Keratinocyte (primary cell): ENCODE measurements at regions not wholly inside any gene's neighbourhood (a gene's known extent, or its start where the extent isn't known, plus 50 kb on each side); places are given as distances from the start of the nearest gene placed in this dataset.

ENCODE experiments used
- DNase-seq: peaks from one replicate; pipeline ENCODE4 v3.0.0-alpha.2; 2011; ENCODE audit warnings: low read depth, missing footprints, low spot score
- FAIRE-seq: peaks from 2 replicates; lab custom pipeline; 2011; peaks lifted over from hg19 to GRCh38; lab: Jason Lieb, UNC
- H2AFZ ChIP-seq: 2 replicates; pipeline ENCODE4 v1.6.0; 2012; ENCODE audit warnings: low read length, control low read depth, inconsistent platforms; ENCODE audit not compliant: control insufficient read depth
- H3K27ac ChIP-seq: 2 replicates; pipeline ENCODE4 v1.5.1; 2011; ENCODE audit warnings: low read length; ENCODE audit not compliant: control insufficient read depth, insufficient read depth
- H3K27me3 ChIP-seq: 3 replicates; pipeline ENCODE4 v1.6.0; 2011; ENCODE audit warnings: low read length; ENCODE audit not compliant: control insufficient read depth, insufficient read depth; ENCODE audit errors: extremely low read depth
- H3K36me3 ChIP-seq, 2 experiments: 2 replicates in 1 of 2; 3 replicates in 1 of 2; pipeline ENCODE4 v1.5.1; 2011; ENCODE audit warnings: low read length in 2 of 2, mild to moderate bottlenecking in 1 of 2; ENCODE audit not compliant: control insufficient read depth in 2 of 2, insufficient read depth in 2 of 2; ENCODE audit errors: extremely low read depth in 1 of 2
- H3K4me1 ChIP-seq: 3 replicates; pipeline ENCODE4 v1.5.1; 2011; ENCODE audit warnings: low read length; ENCODE audit not compliant: control insufficient read depth, insufficient read depth; ENCODE audit errors: extremely low read depth
- H3K4me2 ChIP-seq: 3 replicates; pipeline ENCODE4 v1.6.0; 2011; ENCODE audit warnings: low read depth, low read length; ENCODE audit not compliant: control insufficient read depth, insufficient read depth; ENCODE audit errors: extremely low read depth
- H3K4me3 ChIP-seq, 3 experiments: fragments of 200-600 bp in 1 of 3; sonication (generic) in 1 of 3; 2 replicates in 2 of 3; 3 replicates in 1 of 3; pipeline ENCODE4 v1.5.1; 2011 to 2016; ENCODE audit warnings: low read length in 3 of 3, mild to moderate bottlenecking in 3 of 3, control low read depth in 2 of 3, inconsistent platforms in 1 of 3, low read depth in 1 of 3, mixed read lengths in 1 of 3, mixed run types in 1 of 3, moderate library complexity in 1 of 3; ENCODE audit not compliant: control insufficient read depth in 2 of 3, insufficient read depth in 2 of 3; ENCODE audit errors: extremely low read depth in 1 of 3
- H3K79me2 ChIP-seq: 2 replicates; pipeline ENCODE4 v1.6.0; 2012; ENCODE audit warnings: low read length; ENCODE audit not compliant: control insufficient read depth, insufficient read depth
- H3K9ac ChIP-seq: 3 replicates; pipeline ENCODE4 v1.6.0; 2011; ENCODE audit warnings: low read length; ENCODE audit not compliant: control insufficient read depth, insufficient read depth; ENCODE audit errors: extremely low read depth
- H3K9me1 ChIP-seq: 3 replicates; pipeline ENCODE4 v1.6.0; 2011; ENCODE audit warnings: low read length; ENCODE audit not compliant: control insufficient read depth, insufficient read depth; ENCODE audit errors: extremely low read depth
- H3K9me3 ChIP-seq: 2 replicates; pipeline ENCODE4 v1.5.1; 2012; ENCODE audit warnings: low read depth, low read length; ENCODE audit not compliant: control insufficient read depth
- H4K20me1 ChIP-seq: 3 replicates; pipeline ENCODE4 v1.6.0; 2011; ENCODE audit warnings: low read length; ENCODE audit not compliant: control insufficient read depth, insufficient read depth; ENCODE audit errors: extremely low read depth
- CTCF ChIP-seq, 3 experiments: IDR thresholded peaks in 1 of 3; conservative IDR thresholded peaks in 1 of 3; optimal IDR thresholded peaks in 1 of 3; 2 replicates in 2 of 3; 3 replicates in 1 of 3; pipeline versions ENCODE3 to v1.5.1; 2011; ENCODE audit warnings: low read length in 3 of 3, mild to moderate bottlenecking in 3 of 3, moderate library complexity in 2 of 3, control low read depth in 1 of 3, inconsistent platforms in 1 of 3; ENCODE audit not compliant: insufficient read depth in 2 of 3; ENCODE audit errors: extremely low read depth in 1 of 3
- EZH2 ChIP-seq: IDR thresholded peaks from one replicate; pipeline ENCODE4 v1.6.1; 2012; ENCODE audit warnings: inconsistent platforms, mild to moderate bottlenecking, low read length, moderate library complexity
- dilution Hi-C: fragments of 300-500 bp; cut with MboI; formaldehyde crosslinking; loops from one replicate; pipeline ENCODE4 v1.7.0; 2020; ENCODE audit warnings: low sequenced_read_pairs; ENCODE audit not compliant: extremely low pct_ligation_motif_present

GRCh38 chr5:20470997-20471396 is 483.0 kb upstream of the CDH18 start:
- Histone ChIP-seq H3K9me1 (no peaks in the 10 kb centered on the region), H3K79me2 (no peaks in the 10 kb centered on the region), H3K4me3 (no peak overlapping the region), H3K27me3 (no peaks in the 10 kb centered on the region), H3K27ac (no peak overlapping the region), H3K4me1 (no peaks in the 10 kb centered on the region), H3K4me2 (no peak overlapping the region), H3K9ac (no peak overlapping the region), H3K36me3 (no peaks in the 10 kb centered on the region), H4K20me1 (no peaks in the 10 kb centered on the region), H3K9me3 (no peaks in the 10 kb centered on the region), H2AFZ (no peak overlapping the region)
- TF ChIP-seq CTCF (optimal IDR thresholded peaks at IDR 0.05 in 1 of 3, IDR thresholded peaks at IDR 0.05 in 1 of 3, conservative IDR thresholded peaks at IDR 0.05 in 1 of 3; ENCODE audit: extremely low read depth in 1 of 3, insufficient read depth in 2 of 3, low read length in 3 of 3): no peak
- TF ChIP-seq EZH2: no peak
- DNase-seq (no peak), FAIRE-seq (no peak)
- dilution Hi-C loops: no loop called here

- Histone ChIP-seq H4K20me1 (no peaks in the 10 kb centered on the region), H3K4me2 (no peak overlapping the region), H3K9me3 (no peaks in the 10 kb centered on the region), H2AFZ (no peak overlapping the region), H3K4me1 (no peaks in the 10 kb centered on the region), H3K27ac (no peak overlapping the region), H3K36me3 (no peaks in the 10 kb centered on the region), H3K79me2 (no peaks in the 10 kb centered on the region), H3K9ac (no peak overlapping the region), H3K27me3 (no peaks in the 10 kb centered on the region), H3K9me1 (no peaks in the 10 kb centered on the region), H3K4me3 (no peak overlapping the region)
- TF ChIP-seq EZH2: no peak
- TF ChIP-seq CTCF (optimal IDR thresholded peaks at IDR 0.05 in 1 of 3, IDR thresholded peaks at IDR 0.05 in 1 of 3, conservative IDR thresholded peaks at IDR 0.05 in 1 of 3; ENCODE audit: extremely low read depth in 1 of 3, insufficient read depth in 2 of 3, low read length in 3 of 3): no peak
- dilution Hi-C loops: no loop called here
- FAIRE-seq (no peak), DNase-seq (no peak)
These were observed 481.8 kb upstream of the CDH18 start for GRCh38 chr5:20469792-20470191.
